Vagina (tissue), 2 donors: ENCODE measurements at regions not wholly inside any gene's neighbourhood (a gene's known extent, or its start where the extent isn't known, plus 50 kb on each side); places are given as distances from the start of the nearest gene placed in this dataset.

Experiments
- CTCF ChIP-seq, 3 experiments: fragments of 450-650 bp in 2 of 3; fragments of 200-600 bp in 1 of 3; sonication (generic) in 1 of 3; IDR thresholded peaks; one replicate each; pipeline ENCODE4 v1.5.1; 2017 to 2019; ENCODE audit warnings: antibody characterized with exemption in 3 of 3, mild to moderate bottlenecking in 2 of 3, moderate library complexity in 2 of 3
- POLR2AphosphoS5 ChIP-seq, 2 donors: sonication (generic); formaldehyde crosslinking; IDR thresholded peaks; one replicate each; pipeline ENCODE4 v1.9.0; 2017; ENCODE audit warnings: antibody characterized with exemption in 2 of 2, mild to moderate bottlenecking in 2 of 2, low read depth in 1 of 2; ENCODE audit not compliant: insufficient read depth in 1 of 2

- TF ChIP-seq POLR2AphosphoS5 (IDR thresholded peaks at IDR 0.05; ENCODE audit: insufficient read depth in 1 of 2, low read depth in 1 of 2) (no peak), CTCF (IDR thresholded peaks at IDR 0.05) (peak in 1 of 3 experiments; percentile 22)
These were observed 59.9 kb downstream of the RTL9 start for GRCh38 chrX:110418316-110419235.
